ENCODE measurements at regions not wholly inside any gene's neighbourhood (a gene's known extent, or its start where the extent isn't known, plus 50 kb on each side); places are given as distances from the start of the nearest gene placed in this dataset.
"Not testable (repeated sequence)": the region's sequence is repeated elsewhere in the genome, so short reads cannot be mapped to it uniquely, and the experiment has no call there.

DNA sequence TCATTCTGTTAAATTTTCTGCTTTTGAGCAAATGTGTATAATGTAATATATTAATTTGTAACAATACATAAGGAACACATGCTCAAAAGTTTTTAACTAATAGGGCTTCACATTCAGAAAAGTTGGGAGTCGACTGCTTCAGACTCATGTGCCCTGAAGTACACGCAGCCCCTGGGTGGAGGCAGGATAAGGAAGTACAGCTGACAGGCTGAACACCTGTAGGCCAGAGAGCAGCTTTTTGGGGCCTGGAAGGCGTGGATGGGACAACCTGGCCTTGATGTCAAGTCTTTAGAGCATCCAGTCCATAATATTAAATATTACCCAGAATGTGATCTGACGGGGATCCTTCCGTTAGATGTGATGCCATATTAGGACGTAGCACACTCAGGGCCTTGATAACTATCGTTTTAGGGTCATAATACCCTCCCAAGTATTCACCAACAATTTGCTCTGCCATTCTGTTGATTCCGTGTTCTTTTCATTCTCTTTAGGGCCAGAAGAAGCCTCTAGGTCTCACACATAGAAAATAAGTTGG lies 485.2 kb downstream of the SIPA1L2 start:
- DNase-seq (no peak), ATAC-seq (no peak)
- Mint-ChIP-seq H3K4me1 (no peaks in the 10 kb centered on the region), H3K9me3 (peaks cover 0 to 12% (median 0%) of the 10 kb centered on the region in 11 donors), H3K36me3 (peaks cover 0 to 5% (median 0%) of the 10 kb centered on the region in 5 donors), H3K27ac (no peak overlapping the region), H3K27me3 (peaks cover 0 to 9% (median 5%) of the 10 kb centered on the region in 5 donors), H3K4me3 (no peak overlapping the region)
- intact Hi-C loops (cut with micrococcal nuclease) = no loop called here
- Histone ChIP-seq H3K27me3 (ENCODE audit: control insufficient read depth in 2 of 2, insufficient read depth in 2 of 2, low read length in 2 of 2) (no peaks in the 10 kb centered on the region), H3K27ac (ENCODE audit: low read depth, low read length) (no peak overlapping the region), H3K4me1 (ENCODE audit: control insufficient read depth in 2 of 2, insufficient read depth in 2 of 2, low read length in 2 of 2) (no peaks in the 10 kb centered on the region), H3K36me3 (ENCODE audit: control insufficient read depth in 2 of 3, insufficient read depth in 3 of 3, low read length in 3 of 3) (no peaks in the 10 kb centered on the region), H3K9me3 (ENCODE audit: control insufficient read depth in 2 of 3, low read length in 3 of 3) (no peaks in the 10 kb centered on the region), H3K4me3 (ENCODE audit: low read length) (no peak overlapping the region)
- ChIA-PET CTCF (no interaction called here), POLR2A (no interaction called here)

DNA sequence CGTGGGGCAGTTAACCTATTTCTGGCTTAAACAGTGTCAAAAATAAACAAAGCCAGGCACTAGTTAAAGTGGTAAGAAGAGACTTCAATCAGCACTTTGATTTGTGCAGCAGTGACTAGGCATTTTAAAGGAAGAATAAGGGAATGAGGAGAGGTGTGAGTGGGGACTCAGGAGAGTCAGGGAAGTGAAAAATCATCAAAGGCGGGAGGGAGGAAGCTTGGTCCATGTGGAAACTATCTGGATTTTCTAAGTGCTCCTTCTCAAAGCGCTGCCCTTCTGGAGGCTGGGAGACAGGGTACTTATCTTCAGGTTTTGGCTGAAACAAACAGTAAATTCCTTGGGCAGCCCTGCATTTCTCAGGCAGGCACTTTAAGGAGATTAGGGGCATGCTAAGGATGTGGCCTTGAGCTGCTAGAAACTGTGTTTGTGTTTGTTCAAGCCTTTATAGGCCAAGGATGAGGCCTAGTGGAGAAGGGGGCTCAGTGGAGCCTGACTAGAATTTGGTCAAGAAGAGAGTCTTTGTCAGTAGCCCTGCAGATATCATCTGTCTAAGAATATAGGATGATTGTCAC lies 486.5 kb downstream of the SIPA1L2 start:
- no peak overlapping the region for H3K27ac Mint-ChIP-seq
- no peak for ATAC-seq
- H3K4me1 ChIP-seq (ENCODE audit: control insufficient read depth in 2 of 2, insufficient read depth in 2 of 2, low read length in 2 of 2) = no peaks in the 10 kb centered on the region
- H3K27me3 ChIP-seq (ENCODE audit: control insufficient read depth in 2 of 2, insufficient read depth in 2 of 2, low read length in 2 of 2) = no peaks in the 10 kb centered on the region
- H3K9me3 ChIP-seq (ENCODE audit: control insufficient read depth in 2 of 3, low read length in 3 of 3) = no peaks in the 10 kb centered on the region
- no peak for DNase-seq
- no peak overlapping the region for H3K27ac ChIP-seq (ENCODE audit: low read depth, low read length)
- no peak overlapping the region for H3K4me3 Mint-ChIP-seq
- H3K4me1 Mint-ChIP-seq = no peaks in the 10 kb centered on the region
- intact Hi-C loops (cut with micrococcal nuclease) = no loop called here
- no peaks in the 10 kb centered on the region for H3K36me3 ChIP-seq (ENCODE audit: control insufficient read depth in 2 of 3, insufficient read depth in 3 of 3, low read length in 3 of 3)
- peaks cover 0 to 18% (median 2%) of the 10 kb centered on the region in 11 donors for H3K9me3 Mint-ChIP-seq
- H3K27me3 Mint-ChIP-seq = peaks cover 0 to 13% (median 10%) of the 10 kb centered on the region in 5 donors
- CTCF ChIA-PET = no interaction called here
- POLR2A ChIA-PET = no interaction called here
- H3K36me3 Mint-ChIP-seq = peaks cover 0 to 5% (median 0%) of the 10 kb centered on the region in 5 donors
- H3K4me3 ChIP-seq (ENCODE audit: low read length) = no peak overlapping the region

DNA sequence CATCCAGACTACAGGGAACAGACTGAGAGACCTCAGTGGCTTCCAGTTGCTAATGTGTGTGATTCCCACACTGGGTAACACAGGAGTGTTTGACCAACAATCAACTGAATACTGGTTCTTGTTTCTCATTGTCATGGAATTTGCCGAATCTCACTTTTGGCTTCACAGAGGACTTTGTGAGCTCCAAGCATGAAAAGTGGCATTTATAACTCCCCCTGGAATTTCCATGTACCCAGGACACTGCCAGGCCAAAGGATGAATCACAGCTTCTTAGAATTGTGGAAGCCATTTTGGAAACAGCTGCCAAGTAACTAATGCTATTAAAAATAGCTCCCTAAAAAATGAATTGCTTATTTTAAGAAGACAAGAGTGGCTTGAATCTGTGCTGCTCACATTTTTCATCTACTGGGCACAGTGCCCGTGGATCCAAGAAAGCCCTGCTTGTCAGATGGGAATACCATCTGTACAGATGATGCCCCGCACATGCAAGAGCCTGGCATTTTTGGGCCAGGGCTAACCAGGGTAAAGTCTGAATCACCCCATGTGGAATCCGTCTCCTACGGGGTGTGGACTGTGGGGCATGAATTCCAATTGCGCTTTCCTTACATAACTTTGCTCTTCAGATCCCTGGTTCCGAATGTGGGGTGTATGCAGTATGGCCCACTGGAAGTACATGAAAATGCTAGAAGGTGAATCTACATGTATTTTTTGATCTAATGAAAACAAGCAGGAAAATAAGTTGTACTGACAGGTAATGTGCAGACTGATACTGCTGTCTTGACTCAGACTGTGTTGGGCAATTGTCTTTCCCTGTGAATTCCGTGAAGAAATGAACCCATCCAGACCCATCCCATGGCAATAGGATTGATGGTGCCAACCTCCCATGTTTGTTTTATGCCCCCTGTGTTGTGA lies 487.3 kb downstream of the SIPA1L2 start:
- DNase-seq = no peak
- ATAC-seq = no peak
- H3K27ac ChIP-seq (ENCODE audit: low read depth, low read length) = no peak overlapping the region
- no peak overlapping the region for H3K4me3 ChIP-seq (ENCODE audit: low read length)
- Mint-ChIP-seq H3K4me3 (no peak overlapping the region), H3K27me3 (peaks cover 0 to 12% (median 10%) of the 10 kb centered on the region in 5 donors), H3K9me3 (peaks cover 0 to 18% (median 2%) of the 10 kb centered on the region in 11 donors), H3K4me1 (no peaks in the 10 kb centered on the region), H3K36me3 (peaks cover 0 to 5% (median 0%) of the 10 kb centered on the region in 5 donors), H3K27ac (no peak overlapping the region)
- H3K4me1 ChIP-seq (ENCODE audit: control insufficient read depth in 2 of 2, insufficient read depth in 2 of 2, low read length in 2 of 2) = no peaks in the 10 kb centered on the region
- no peaks in the 10 kb centered on the region for H3K9me3 ChIP-seq (ENCODE audit: control insufficient read depth in 2 of 3, low read length in 3 of 3)
- no peaks in the 10 kb centered on the region for H3K36me3 ChIP-seq (ENCODE audit: control insufficient read depth in 2 of 3, insufficient read depth in 3 of 3, low read length in 3 of 3)
- intact Hi-C loops (cut with micrococcal nuclease) = no loop called here
- ChIA-PET POLR2A (no interaction called here), CTCF (interaction anchor here (0.6 kb wide), 1 partner anchor 173 kb away, joined by 3 read pairs; no protein-coding TSS in a partner anchor)
- H3K27me3 ChIP-seq (ENCODE audit: control insufficient read depth in 2 of 2, insufficient read depth in 2 of 2, low read length in 2 of 2) = no peaks in the 10 kb centered on the region

DNA sequence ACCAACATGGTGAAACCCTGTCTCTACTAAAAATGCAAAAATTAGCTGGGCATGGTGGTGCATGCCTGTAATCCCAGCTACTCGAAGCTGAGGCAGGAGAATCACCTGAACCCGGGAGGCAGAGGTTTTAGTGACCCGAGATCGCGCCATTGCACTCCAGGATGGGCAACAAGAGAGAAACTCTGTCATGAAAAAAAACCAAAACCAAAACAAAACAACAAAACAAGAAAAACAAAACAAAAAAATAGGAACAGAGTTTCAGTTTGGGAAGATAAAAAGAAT lies 488.8 kb downstream of the SIPA1L2 start:
- H3K36me3 ChIP-seq (ENCODE audit: control insufficient read depth in 2 of 3, insufficient read depth in 3 of 3, low read length in 3 of 3); H3K4me1 Mint-ChIP-seq; H3K4me1 ChIP-seq (ENCODE audit: control insufficient read depth in 2 of 2, insufficient read depth in 2 of 2, low read length in 2 of 2); DNase-seq; H3K27ac ChIP-seq (ENCODE audit: low read depth, low read length); POLR2A ChIA-PET; H3K9me3 ChIP-seq (ENCODE audit: control insufficient read depth in 2 of 3, low read length in 3 of 3); H3K4me3 ChIP-seq (ENCODE audit: low read length); H3K27me3 ChIP-seq (ENCODE audit: control insufficient read depth in 2 of 2, insufficient read depth in 2 of 2, low read length in 2 of 2); H3K4me3 Mint-ChIP-seq; ATAC-seq; CTCF ChIA-PET; H3K27ac Mint-ChIP-seq; H3K36me3 Mint-ChIP-seq; intact Hi-C loops (cut with micrococcal nuclease): not testable (repeated sequence)
- Mint-ChIP-seq H3K27me3 (peaks cover 0 to 11% (median 6%) of the 10 kb centered on the region in 5 donors), H3K9me3 (peaks cover 0 to 18% (median 4%) of the 10 kb centered on the region in 11 donors)

DNA sequence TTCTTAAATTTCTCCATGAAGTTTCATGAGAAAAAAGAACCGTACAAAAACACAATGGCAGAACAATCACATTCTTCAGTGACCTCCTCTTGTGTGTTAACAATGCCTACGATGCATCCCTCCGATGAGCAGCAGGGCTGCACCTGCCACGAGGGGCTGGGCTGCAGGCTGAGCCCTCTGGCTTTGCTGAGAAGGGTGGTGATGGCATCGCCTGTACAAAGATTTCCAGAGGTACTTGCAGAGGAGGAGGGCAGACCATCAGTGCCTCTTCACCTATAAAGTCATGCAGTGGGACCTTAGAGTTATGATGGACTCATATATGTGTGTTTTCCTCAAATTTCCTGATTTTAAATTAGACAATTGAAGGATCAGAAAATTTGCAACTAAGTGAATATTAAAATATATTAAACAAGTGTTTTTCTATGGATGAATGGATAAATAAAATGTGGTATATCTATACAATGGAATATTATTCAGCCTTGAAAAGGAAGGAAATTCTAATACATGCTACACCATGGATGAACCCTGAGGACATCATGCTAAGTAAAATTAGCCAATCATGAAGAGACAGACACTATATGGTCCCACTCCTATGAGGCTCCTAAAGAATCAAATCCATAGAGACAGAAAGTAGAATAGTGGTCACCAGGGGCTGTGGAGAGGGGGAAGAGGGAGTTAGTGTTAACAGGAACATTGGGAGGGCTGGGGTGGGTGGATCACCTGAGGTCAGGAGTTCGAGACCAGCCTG lies 489.3 kb downstream of the SIPA1L2 start:
- DNase-seq = no peak
- Histone ChIP-seq H3K4me1 (ENCODE audit: control insufficient read depth in 2 of 2, insufficient read depth in 2 of 2, low read length in 2 of 2) (no peaks in the 10 kb centered on the region), H3K27ac (ENCODE audit: low read depth, low read length) (no peak overlapping the region), H3K9me3 (ENCODE audit: control insufficient read depth in 2 of 3, low read length in 3 of 3) (no peaks in the 10 kb centered on the region), H3K27me3 (ENCODE audit: control insufficient read depth in 2 of 2, insufficient read depth in 2 of 2, low read length in 2 of 2) (no peaks in the 10 kb centered on the region), H3K4me3 (ENCODE audit: low read length) (no peak overlapping the region), H3K36me3 (ENCODE audit: control insufficient read depth in 2 of 3, insufficient read depth in 3 of 3, low read length in 3 of 3) (no peaks in the 10 kb centered on the region)
- no peak overlapping the region for H3K4me3 Mint-ChIP-seq
- H3K36me3 Mint-ChIP-seq = peaks cover 0 to 5% (median 0%) of the 10 kb centered on the region in 5 donors
- CTCF ChIA-PET = no interaction called here
- H3K27ac Mint-ChIP-seq = no peak overlapping the region
- H3K27me3 Mint-ChIP-seq = peaks cover 0 to 13% (median 6%) of the 10 kb centered on the region in 5 donors
- ATAC-seq = no peak
- peaks cover 0 to 18% (median 5%) of the 10 kb centered on the region in 11 donors for H3K9me3 Mint-ChIP-seq
- POLR2A ChIA-PET = no interaction called here
- H3K4me1 Mint-ChIP-seq = no peaks in the 10 kb centered on the region
- intact Hi-C loops (cut with micrococcal nuclease) = no loop called here

DNA sequence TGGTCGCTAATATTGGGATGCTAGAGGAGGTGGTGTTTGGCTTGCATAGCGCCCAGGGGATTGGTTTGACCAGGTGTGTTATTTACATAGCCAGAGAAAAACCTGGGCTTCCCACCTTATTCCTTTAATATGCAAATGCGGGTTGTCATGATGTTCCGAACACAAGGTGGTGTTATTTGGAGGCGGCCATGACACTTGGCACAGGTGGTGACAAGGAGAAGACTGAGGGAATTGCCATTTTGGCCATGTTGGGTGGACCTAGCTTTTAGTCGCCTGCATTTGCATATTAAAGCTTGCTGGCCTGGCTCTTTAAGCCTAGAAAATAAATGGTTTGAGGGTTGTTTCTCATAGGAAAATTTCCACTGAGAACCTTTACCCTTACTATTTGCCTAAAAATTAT lies 490.5 kb downstream of the SIPA1L2 start:
- Histone ChIP-seq H3K36me3 (ENCODE audit: control insufficient read depth in 2 of 3, insufficient read depth in 3 of 3, low read length in 3 of 3) (no peaks in the 10 kb centered on the region), H3K4me1 (ENCODE audit: control insufficient read depth in 2 of 2, insufficient read depth in 2 of 2, low read length in 2 of 2) (no peaks in the 10 kb centered on the region), H3K9me3 (ENCODE audit: control insufficient read depth in 2 of 3, low read length in 3 of 3) (no peaks in the 10 kb centered on the region), H3K27ac (ENCODE audit: low read depth, low read length) (no peak overlapping the region), H3K27me3 (ENCODE audit: control insufficient read depth in 2 of 2, insufficient read depth in 2 of 2, low read length in 2 of 2) (no peaks in the 10 kb centered on the region), H3K4me3 (ENCODE audit: low read length) (no peak overlapping the region)
- Mint-ChIP-seq H3K9me3 (peaks cover 0 to 18% (median 5%) of the 10 kb centered on the region in 11 donors), H3K4me3 (no peak overlapping the region), H3K36me3 (peaks cover 0 to 5% (median 0%) of the 10 kb centered on the region in 5 donors), H3K27ac (no peak overlapping the region), H3K4me1 (no peaks in the 10 kb centered on the region), H3K27me3 (peaks cover 0 to 13% (median 6%) of the 10 kb centered on the region in 5 donors)
- intact Hi-C loops (cut with micrococcal nuclease) = no loop called here
- ATAC-seq (no peak), DNase-seq (no peak)
- CTCF ChIA-PET = no interaction called here
- POLR2A ChIA-PET = no interaction called here

Measured in naive thymus-derived CD4-positive, alpha-beta T cell (primary cell).